ENCODE measurements at regions not wholly inside any gene's neighbourhood (a gene's known extent, or its start where the extent isn't known, plus 50 kb on each side); places are given as distances from the start of the nearest gene placed in this dataset.
"Not testable (repeated sequence)": the region's sequence is repeated elsewhere in the genome, so short reads cannot be mapped to it uniquely, and the experiment has no call there.

DNA sequence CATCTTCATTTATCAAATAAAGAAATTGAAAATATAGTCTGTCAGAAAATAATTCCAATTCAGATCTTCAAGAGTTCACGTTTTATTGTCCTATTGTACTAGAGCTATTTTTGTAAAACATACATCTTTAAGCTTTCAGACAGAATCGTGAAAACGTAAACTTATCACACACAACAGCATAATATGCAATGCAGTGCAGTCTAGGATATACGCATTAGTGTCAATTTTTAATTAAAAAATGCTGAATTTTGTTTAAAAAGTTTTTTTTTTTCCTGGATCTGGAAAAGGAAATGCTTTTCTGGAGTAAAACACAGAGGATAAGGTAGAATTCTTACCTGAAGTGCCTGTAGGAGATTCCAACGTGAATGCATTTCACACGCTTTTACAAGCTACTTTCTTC is 458.2 kb upstream of the KLF6 start:
- intact Hi-C loops (cut with DNase I): no loop called here
- Histone ChIP-seq H3K9me3 (no peaks in the 10 kb centered on the region), H3K4me3 (peak overlapping the region; percentile 22), H3K4me1 (peaks cover 21% of the 10 kb centered on the region), H3K27ac (peak overlapping the region; percentile 81), H3K27me3 (ENCODE audit: low read depth) (no peaks in the 10 kb centered on the region), H3K36me3 (no peaks in the 10 kb centered on the region)
- DNase-seq: no peak
- no peak for TF ChIP-seq CTCF (IDR thresholded peaks at IDR 0.05)
- ATAC-seq: no peak

DNA sequence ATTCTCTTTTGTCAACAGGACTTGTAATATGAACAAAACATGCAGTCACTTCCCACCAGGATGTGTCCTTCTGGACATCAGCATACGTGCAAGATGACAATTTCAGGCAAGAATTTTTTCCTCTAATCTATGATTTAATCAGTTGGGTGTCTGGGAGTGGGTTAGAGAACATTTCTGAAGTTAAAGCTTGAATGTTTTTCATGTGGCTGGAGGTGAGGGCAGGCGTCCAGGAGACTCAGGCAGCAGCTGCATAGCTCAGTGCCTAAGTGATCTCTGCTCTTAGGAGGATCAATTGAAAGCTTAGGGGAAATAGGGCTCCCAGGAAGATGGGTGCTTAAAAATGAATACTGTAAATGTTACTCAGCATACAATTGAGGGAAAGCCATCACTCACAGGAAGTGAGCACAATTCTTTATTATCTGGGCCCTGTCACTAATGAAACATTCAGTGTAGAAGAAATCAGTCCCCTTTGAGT is 457.6 kb upstream of the KLF6 start:
- peak in 1 of 2 donors; percentile 55 for ATAC-seq
- intact Hi-C loops (cut with DNase I): no loop called here
- no peak for TF ChIP-seq CTCF (IDR thresholded peaks at IDR 0.05)
- no peaks in the 10 kb centered on the region for H3K27me3 ChIP-seq (ENCODE audit: low read depth)
- H3K27ac ChIP-seq: peak overlapping the region; percentile 81
- H3K9me3 ChIP-seq: no peaks in the 10 kb centered on the region
- H3K4me3 ChIP-seq: peak overlapping the region; percentile 22
- H3K4me1 ChIP-seq: peaks cover 21% of the 10 kb centered on the region
- no peak for DNase-seq
- H3K36me3 ChIP-seq: no peaks in the 10 kb centered on the region

GRCh38 chr10:4241724-4242345 is 456.8 kb upstream of the KLF6 start:
- Histone ChIP-seq H3K27ac (peak overlapping the region; percentile 81), H3K4me1 (peaks cover 21% of the 10 kb centered on the region), H3K9me3 (no peaks in the 10 kb centered on the region), H3K27me3 (ENCODE audit: low read depth) (no peaks in the 10 kb centered on the region), H3K4me3 (peak overlapping the region; percentile 22), H3K36me3 (no peaks in the 10 kb centered on the region)
- peak; percentile 67 to 81 for ATAC-seq
- DNase-seq: no peak
- TF ChIP-seq CTCF (IDR thresholded peaks at IDR 0.05): no peak
- intact Hi-C loops (cut with DNase I): no loop called here

GRCh38 chr10:4240608-4241197 is 455.7 kb upstream of the KLF6 start:
- ATAC-seq: no peak
- H3K9me3 ChIP-seq: no peaks in the 10 kb centered on the region
- intact Hi-C loops (cut with DNase I): no loop called here
- peak overlapping the region; percentile 81 for H3K27ac ChIP-seq
- H3K27me3 ChIP-seq (ENCODE audit: low read depth): no peaks in the 10 kb centered on the region
- H3K36me3 ChIP-seq: no peaks in the 10 kb centered on the region
- TF ChIP-seq CTCF (IDR thresholded peaks at IDR 0.05): no peak
- no peak overlapping the region for H3K4me3 ChIP-seq
- H3K4me1 ChIP-seq: peaks cover 21% of the 10 kb centered on the region
- DNase-seq: no peak

- intact Hi-C loops (cut with DNase I): no loop called here
- no peak for ATAC-seq
- no peak overlapping the region for H3K27ac ChIP-seq
Measured at GRCh38 chr10:4239186-4239585, 454.2 kb upstream of the KLF6 start.

DNA sequence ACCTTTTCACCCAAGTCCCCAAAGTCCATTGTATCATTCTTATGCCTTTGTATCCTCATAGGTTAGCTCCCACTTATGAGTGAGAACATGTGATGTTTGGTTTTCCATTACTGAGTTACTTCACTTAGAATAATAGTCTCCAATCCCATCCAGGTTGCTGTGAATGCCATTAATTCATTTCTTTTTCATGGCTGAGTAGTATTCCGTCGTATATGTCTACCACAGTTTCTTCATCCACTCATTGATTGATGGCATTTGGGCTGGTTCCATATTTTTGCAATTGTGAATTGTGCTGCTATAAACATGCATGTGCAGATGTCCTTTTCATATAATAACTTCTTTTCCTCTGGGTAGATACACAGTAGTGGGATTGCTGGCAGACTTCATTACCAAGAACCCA is 451.9 kb upstream of the KLF6 start:
- H3K27ac ChIP-seq; intact Hi-C loops (cut with DNase I); H3K36me3 ChIP-seq; H3K27me3 ChIP-seq (ENCODE audit: low read depth); DNase-seq; H3K9me3 ChIP-seq; ATAC-seq; H3K4me1 ChIP-seq; H3K4me3 ChIP-seq: not testable (repeated sequence)

More at GRCh38 chr10:4239186-4239585, 454.2 kb upstream of the KLF6 start:
- no peak for TF ChIP-seq CTCF (IDR thresholded peaks at IDR 0.05)
- no peak for DNase-seq
- no peak overlapping the region for H3K4me3 ChIP-seq
- peaks cover 21% of the 10 kb centered on the region for H3K4me1 ChIP-seq
- H3K9me3 ChIP-seq: no peaks in the 10 kb centered on the region
- no peaks in the 10 kb centered on the region for H3K36me3 ChIP-seq
- H3K27me3 ChIP-seq (ENCODE audit: low read depth): no peaks in the 10 kb centered on the region

All from lower lobe of right lung (tissue), 2 donors.